ENCODE measurements at regions not wholly inside any gene's neighbourhood (a gene's known extent, or its start where the extent isn't known, plus 50 kb on each side); places are given as distances from the start of the nearest gene placed in this dataset.

DNA sequence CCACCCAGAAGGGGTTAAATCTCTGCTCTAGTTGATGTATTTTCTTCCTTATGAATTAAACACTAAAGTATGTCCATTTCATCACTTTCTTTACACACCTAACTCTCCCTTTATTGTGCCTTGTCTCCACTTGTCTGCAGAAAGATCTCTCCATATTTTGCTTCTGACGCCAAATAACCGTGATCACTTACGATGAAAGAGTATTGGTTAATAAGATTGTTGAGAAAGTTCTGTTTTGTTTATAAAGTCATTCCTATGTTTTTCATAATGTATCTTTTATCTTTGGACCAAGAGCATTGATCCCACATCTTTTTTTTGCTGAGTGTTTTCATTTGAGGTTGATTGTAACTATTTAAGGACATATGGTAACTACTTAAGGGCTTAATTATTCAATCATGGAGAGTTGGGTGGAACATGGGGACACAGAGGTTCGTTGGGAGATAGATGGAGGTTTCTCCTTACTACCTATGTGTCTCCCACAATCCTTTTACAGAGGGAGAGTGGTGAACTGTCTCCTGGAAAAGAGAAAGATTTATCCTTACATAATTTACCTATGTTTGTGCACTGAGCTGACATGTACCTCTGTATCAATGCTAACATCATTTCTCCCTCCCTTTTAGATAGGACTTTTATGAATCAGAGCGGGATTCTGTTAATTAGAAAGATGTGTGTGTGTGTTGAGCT is 120.7 kb upstream of the SLC38A2 start:
- H4K20me1 ChIP-seq (ENCODE audit: insufficient read depth), result no peaks in the 10 kb centered on the region
- no peak overlapping the region for H3K27ac ChIP-seq (ENCODE audit: low read length)
- H3K9me3 ChIP-seq (ENCODE audit: low read length), result no peaks in the 10 kb centered on the region
- H3K4me2 ChIP-seq (ENCODE audit: low read length), result no peak overlapping the region
- no peaks in the 10 kb centered on the region for H3K9me2 ChIP-seq (ENCODE audit: insufficient read depth, low read length)
- H3K4me3 ChIP-seq (ENCODE audit: low read length), result no peak overlapping the region
- no peaks in the 10 kb centered on the region for H3K27me3 ChIP-seq (ENCODE audit: insufficient read depth, low read depth, low read length)
- TF ChIP-seq TAF1 (IDR thresholded peaks at IDR 0.05; ENCODE audit: low read depth) (no peak), SMC3 (conservative IDR thresholded peaks at IDR 0.05; ENCODE audit: poor library complexity) (no peak), EP300 (conservative IDR thresholded peaks at IDR 0.05; ENCODE audit: poor library complexity, severe bottlenecking) (no peak), EZH2 (IDR thresholded peaks at IDR 0.05; ENCODE audit: borderline replicate concordance, insufficient read depth, low read length, poor library complexity, severe bottlenecking) (no peak)
- TF ChIP-seq, protein P1, sequence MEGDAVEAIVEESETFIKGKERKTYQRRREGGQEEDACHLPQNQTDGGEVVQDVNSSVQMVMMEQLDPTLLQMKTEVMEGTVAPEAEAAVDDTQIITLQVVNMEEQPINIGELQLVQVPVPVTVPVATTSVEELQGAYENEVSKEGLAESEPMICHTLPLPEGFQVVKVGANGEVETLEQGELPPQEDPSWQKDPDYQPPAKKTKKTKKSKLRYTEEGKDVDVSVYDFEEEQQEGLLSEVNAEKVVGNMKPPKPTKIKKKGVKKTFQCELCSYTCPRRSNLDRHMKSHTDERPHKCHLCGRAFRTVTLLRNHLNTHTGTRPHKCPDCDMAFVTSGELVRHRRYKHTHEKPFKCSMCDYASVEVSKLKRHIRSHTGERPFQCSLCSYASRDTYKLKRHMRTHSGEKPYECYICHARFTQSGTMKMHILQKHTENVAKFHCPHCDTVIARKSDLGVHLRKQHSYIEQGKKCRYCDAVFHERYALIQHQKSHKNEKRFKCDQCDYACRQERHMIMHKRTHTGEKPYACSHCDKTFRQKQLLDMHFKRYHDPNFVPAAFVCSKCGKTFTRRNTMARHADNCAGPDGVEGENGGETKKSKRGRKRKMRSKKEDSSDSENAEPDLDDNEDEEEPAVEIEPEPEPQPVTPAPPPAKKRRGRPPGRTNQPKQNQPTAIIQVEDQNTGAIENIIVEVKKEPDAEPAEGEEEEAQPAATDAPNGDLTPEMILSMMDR (IDR thresholded peaks at IDR 0.05; ENCODE audit: poor library complexity, severe bottlenecking), result no peak
- TF ChIP-seq, protein P2, sequence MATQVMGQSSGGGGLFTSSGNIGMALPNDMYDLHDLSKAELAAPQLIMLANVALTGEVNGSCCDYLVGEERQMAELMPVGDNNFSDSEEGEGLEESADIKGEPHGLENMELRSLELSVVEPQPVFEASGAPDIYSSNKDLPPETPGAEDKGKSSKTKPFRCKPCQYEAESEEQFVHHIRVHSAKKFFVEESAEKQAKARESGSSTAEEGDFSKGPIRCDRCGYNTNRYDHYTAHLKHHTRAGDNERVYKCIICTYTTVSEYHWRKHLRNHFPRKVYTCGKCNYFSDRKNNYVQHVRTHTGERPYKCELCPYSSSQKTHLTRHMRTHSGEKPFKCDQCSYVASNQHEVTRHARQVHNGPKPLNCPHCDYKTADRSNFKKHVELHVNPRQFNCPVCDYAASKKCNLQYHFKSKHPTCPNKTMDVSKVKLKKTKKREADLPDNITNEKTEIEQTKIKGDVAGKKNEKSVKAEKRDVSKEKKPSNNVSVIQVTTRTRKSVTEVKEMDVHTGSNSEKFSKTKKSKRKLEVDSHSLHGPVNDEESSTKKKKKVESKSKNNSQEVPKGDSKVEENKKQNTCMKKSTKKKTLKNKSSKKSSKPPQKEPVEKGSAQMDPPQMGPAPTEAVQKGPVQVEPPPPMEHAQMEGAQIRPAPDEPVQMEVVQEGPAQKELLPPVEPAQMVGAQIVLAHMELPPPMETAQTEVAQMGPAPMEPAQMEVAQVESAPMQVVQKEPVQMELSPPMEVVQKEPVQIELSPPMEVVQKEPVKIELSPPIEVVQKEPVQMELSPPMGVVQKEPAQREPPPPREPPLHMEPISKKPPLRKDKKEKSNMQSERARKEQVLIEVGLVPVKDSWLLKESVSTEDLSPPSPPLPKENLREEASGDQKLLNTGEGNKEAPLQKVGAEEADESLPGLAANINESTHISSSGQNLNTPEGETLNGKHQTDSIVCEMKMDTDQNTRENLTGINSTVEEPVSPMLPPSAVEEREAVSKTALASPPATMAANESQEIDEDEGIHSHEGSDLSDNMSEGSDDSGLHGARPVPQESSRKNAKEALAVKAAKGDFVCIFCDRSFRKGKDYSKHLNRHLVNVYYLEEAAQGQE (IDR thresholded peaks at IDR 0.05; ENCODE audit: borderline replicate concordance), result no peak
- H3K79me2 ChIP-seq (replicated peaks; ENCODE audit: insufficient read depth, low read length), result no peaks in the 10 kb centered on the region
- H3K9ac ChIP-seq (ENCODE audit: low read length), result no peak overlapping the region
- H3F3A ChIP-seq (ENCODE audit: insufficient read depth, low read length, poor library complexity, severe bottlenecking), result no peaks in the 10 kb centered on the region
- no peaks in the 10 kb centered on the region for H3K36me3 ChIP-seq (ENCODE audit: insufficient read depth, low read length)
- no peak overlapping the region for H2AFZ ChIP-seq (ENCODE audit: low read depth, low read length)

DNA sequence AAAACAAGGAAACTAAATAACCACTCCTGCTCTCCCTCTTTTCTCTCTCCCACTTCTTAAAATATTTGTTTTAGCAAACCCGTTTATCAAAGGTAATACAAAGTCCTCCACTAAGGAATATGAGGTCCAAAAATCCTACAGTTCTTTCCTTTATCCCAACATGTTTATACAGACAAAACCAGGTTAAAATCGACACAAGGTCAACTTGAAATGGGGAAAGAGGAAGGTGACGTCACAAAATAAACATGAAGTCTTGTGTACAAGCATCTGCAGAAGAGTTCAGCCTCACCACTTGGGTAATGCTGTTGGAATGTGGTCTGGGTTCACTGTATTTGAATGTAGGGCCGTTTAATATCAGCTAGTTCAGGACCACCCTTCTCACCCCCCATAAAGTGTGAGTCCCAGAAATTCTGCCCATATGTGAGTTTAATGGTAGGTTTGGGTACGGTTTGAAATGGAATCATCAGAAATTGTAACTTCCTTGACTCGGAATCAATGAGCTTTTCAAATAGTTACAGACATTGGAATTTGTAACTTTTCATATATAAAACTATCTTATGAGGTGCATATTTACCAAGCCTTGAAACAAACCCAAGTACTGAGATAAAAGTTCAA is 120.0 kb upstream of the SLC38A2 start:
- Histone ChIP-seq H3F3A (ENCODE audit: insufficient read depth, low read length, poor library complexity, severe bottlenecking) (no peaks in the 10 kb centered on the region), H3K9me2 (ENCODE audit: insufficient read depth, low read length) (no peaks in the 10 kb centered on the region), H3K27ac (ENCODE audit: low read length) (no peak overlapping the region), H3K79me2 (replicated peaks; ENCODE audit: insufficient read depth, low read length) (no peaks in the 10 kb centered on the region), H2AFZ (ENCODE audit: low read depth, low read length) (no peak overlapping the region), H3K9me3 (ENCODE audit: low read length) (no peaks in the 10 kb centered on the region), H3K36me3 (ENCODE audit: insufficient read depth, low read length) (no peaks in the 10 kb centered on the region), H3K27me3 (ENCODE audit: insufficient read depth, low read depth, low read length) (no peaks in the 10 kb centered on the region), H4K20me1 (ENCODE audit: insufficient read depth) (no peaks in the 10 kb centered on the region), H3K4me3 (ENCODE audit: low read length) (no peak overlapping the region), H3K9ac (ENCODE audit: low read length) (no peak overlapping the region), H3K4me2 (ENCODE audit: low read length) (no peak overlapping the region)
- TF ChIP-seq TAF1 (IDR thresholded peaks at IDR 0.05; ENCODE audit: low read depth), result no peak
- TF ChIP-seq EZH2 (IDR thresholded peaks at IDR 0.05; ENCODE audit: borderline replicate concordance, insufficient read depth, low read length, poor library complexity, severe bottlenecking), result no peak

DNA sequence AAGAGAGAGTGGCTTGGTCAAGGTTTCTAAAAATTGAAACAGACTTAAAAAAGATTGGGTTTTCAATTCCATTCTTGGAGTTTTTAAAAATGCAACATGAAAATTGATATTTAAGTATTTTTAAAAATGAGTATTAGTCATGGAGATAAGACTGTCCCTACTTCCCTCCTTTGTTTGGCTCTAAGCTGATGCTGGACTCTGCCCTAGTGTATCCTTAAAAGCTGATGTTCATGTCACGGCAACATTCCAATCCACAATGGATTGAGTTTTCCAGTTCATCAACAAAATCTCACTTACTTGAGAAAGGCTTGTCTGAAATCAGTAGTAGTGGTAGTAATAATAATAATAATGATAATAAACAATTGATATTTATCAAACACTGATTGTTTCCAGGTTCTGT is 119.0 kb upstream of the SLC38A2 start:
- H3K9me3 ChIP-seq (ENCODE audit: low read length), result no peaks in the 10 kb centered on the region
- no peaks in the 10 kb centered on the region for H3K79me2 ChIP-seq (replicated peaks; ENCODE audit: insufficient read depth, low read length)
- no peak overlapping the region for H3K27ac ChIP-seq (ENCODE audit: low read length)
- no peaks in the 10 kb centered on the region for H3K27me3 ChIP-seq (ENCODE audit: insufficient read depth, low read depth, low read length)
- no peak for TF ChIP-seq SMC3 (conservative IDR thresholded peaks at IDR 0.05; ENCODE audit: poor library complexity)
- TF ChIP-seq, protein P1 (IDR thresholded peaks at IDR 0.05; ENCODE audit: poor library complexity, severe bottlenecking), result no peak
- no peak for TF ChIP-seq EP300 (conservative IDR thresholded peaks at IDR 0.05; ENCODE audit: poor library complexity, severe bottlenecking)
- TF ChIP-seq POLR2AphosphoS5 (IDR thresholded peaks at IDR 0.05), result no peak
- TF ChIP-seq, protein P2 (IDR thresholded peaks at IDR 0.05; ENCODE audit: borderline replicate concordance), result no peak
- H4K20me1 ChIP-seq (ENCODE audit: insufficient read depth), result no peaks in the 10 kb centered on the region
- no peaks in the 10 kb centered on the region for H3F3A ChIP-seq (ENCODE audit: insufficient read depth, low read length, poor library complexity, severe bottlenecking)
- no peak overlapping the region for H2AFZ ChIP-seq (ENCODE audit: low read depth, low read length)
- H3K36me3 ChIP-seq (ENCODE audit: insufficient read depth, low read length), result no peaks in the 10 kb centered on the region
- H3K9ac ChIP-seq (ENCODE audit: low read length), result no peak overlapping the region
- H3K9me2 ChIP-seq (ENCODE audit: insufficient read depth, low read length), result no peaks in the 10 kb centered on the region
- no peak overlapping the region for H3K4me3 ChIP-seq (ENCODE audit: low read length)
- no peak overlapping the region for H3K4me2 ChIP-seq (ENCODE audit: low read length)
